NCI-H2081 treated with DMSO at 0.1 percent for 48 hours (cell line): ENCODE measurements at regions not wholly inside any gene's neighbourhood (a gene's known extent, or its start where the extent isn't known, plus 50 kb on each side); places are given as distances from the start of the nearest gene placed in this dataset.

Experiments used
- DNase-seq: peaks from one replicate; lab custom pipeline; 2025; lab: John Stamatoyannopoulos, UW

DNA sequence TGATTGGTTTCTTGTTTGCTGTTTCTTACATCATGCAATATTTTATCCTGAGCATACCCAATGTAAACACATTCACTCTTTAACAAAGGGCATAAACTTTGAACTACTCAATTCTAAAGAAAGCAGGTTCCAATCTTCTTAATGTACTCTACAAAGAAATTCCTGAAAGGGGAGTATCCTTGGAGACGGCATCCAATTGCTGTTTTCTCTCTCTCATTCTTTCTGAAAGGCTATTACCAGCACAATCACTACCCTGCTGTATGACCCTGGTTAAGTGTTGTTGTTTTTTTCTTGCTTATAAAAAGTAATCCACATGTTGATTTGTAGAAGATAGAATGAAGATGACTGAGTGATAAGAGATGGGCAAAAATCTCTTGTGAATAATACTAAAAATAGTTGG, 176.0 kb downstream of the ZNF365 start:
- no peak for DNase-seq

DNA sequence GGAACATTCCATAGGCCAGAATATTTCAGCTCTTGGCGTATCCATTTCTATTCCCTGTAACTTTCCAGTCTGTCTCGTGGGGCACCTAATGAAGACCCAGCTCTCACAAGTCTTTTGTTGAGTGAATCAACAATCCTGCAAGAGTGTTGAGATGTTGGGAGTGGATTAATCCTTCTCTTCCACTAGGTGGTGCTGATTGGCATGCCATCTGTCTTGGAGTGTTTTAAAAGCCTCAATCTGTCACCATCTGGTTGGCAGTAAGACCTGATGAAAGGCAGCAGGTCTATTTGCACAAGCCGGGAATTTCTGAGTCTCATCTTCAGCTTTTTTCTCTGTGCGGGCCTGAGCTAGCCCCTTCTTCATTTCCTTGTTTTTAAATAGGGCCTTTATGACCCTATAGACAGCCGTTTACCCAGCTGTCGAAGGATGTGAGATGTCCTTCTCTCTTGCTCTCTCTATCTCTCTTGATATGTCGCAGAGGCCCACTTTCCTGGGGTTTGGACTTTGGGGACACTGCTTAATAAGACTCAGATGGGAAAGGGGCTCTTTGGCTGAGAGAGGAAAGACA, 180.5 kb downstream of the ZNF365 start:
- no peak for DNase-seq

DNA sequence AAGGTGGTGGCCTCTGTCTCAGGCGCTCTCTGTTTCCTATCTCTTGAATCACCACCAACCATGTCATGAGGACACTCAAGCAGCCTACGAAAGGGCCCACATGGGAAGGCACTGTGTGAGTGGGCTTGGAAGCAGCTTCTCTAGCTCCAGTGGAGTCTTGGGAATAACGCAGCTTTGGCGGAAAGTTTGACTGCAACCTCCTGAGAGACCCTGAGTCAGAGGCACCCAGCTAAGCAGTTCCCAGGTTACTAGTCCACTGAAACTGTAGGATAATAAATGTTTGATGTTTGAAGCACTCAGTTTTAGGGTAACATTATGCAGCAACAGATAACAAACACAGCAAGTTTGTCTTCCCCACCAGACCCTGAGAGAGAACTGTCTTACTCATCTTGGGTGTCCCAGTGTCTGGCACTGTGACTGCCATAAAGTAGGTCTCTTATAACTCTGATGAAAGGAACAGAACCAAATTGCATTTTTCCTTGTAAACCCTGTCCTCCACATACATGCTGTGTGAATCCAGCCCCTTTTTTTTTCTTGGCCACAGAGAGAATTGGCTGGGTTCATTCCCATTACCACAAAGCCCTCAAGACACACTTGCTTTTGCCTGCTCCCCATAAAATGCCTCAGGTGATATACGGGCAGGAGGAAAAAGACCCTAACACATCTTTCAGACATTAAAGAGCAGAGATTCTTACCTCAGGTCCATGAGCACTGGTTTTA, 185.5 kb downstream of the ZNF365 start:
- DNase-seq = no peak

DNA sequence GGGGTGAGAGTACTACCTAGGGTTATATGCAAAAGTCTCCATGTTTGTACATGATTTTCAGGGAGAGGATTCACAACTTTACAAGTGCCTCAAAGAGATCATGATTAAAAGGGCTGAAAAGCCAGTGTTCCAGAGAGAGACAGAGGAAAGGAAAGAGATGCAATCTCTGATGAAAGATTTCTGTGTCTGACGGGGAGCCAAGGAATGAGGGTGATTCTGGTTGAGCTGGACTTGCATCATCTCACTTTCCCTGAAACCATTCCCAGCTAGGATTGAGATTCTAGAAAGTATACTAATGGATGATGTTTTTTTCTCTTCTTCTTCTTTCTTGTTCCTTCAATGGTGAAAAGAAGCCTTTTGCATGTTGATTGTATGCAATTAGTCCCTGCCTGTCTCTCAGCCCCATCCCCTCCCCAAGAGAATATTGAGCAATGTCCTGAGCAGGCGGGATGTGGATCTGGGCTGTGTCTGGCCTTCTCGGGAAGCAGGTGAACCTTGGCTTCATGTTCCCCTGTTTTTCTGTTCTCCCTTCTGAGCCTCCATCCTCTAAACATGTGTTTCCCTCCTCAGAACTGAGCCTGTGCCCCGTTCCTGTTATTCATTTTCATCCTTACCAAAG, 186.1 kb downstream of the ZNF365 start:
- DNase-seq = no peak

GRCh38 chr10:62561151-62561550, 187.0 kb downstream of the ZNF365 start:
- no peak for DNase-seq

DNA sequence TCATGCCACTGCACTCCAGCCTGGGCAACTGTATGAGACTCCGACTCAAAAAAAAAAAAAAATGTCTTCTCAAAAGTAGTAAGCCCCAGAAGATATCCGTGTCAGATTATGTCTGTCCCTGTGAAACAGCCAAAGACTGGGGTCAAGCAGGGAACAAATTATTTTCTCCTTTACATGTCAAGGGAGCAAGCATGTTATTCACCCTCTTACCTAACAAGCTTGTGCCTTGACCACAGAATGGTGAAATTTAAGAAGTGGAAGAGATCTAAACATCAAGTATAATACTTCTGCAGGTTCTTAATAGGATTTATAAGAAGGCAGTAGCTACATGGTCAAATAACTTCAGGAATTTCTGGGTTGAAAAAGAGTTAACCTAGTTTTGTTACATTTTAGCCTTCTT, 187.9 kb downstream of the ZNF365 start:
- no peak for DNase-seq

DNA sequence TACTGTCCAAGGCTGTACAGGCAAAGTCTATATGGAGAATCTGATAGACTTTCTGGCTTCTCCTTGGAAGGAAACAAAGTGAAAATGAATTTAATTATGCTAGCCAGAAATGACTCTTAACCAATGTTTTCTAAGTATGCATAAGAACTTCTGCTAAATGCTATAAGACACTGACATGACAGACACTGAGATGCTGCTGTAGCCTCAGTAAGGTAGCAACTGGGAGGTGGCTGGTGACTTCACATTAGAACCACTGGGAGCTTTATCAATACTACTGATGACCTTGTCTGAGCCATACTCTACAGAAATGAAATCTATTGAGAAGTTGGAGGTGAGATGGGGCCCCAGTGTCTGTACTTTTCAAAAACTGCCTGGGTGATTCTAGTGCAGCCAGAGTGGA, 188.6 kb downstream of the ZNF365 start:
- no peak for DNase-seq

DNA sequence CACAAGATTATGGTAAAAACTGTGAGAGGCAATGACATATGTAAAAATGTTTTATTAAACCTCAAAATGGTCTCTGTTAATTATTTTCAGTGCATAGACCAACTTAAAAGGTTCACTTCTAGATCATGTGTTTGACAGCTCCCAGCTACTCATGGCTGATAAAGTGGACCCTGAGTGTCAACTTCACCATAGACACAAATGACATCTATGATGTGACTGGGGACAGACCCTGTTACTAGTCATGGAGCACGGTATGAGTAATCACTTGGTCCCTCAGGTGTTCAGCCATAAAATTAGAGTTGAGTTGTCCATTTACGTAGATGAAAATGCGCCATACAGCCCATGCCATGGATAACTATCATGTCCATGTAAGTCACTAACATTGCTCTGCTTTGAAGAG, 199.8 kb downstream of the ZNF365 start:
- no peak for DNase-seq

DNA sequence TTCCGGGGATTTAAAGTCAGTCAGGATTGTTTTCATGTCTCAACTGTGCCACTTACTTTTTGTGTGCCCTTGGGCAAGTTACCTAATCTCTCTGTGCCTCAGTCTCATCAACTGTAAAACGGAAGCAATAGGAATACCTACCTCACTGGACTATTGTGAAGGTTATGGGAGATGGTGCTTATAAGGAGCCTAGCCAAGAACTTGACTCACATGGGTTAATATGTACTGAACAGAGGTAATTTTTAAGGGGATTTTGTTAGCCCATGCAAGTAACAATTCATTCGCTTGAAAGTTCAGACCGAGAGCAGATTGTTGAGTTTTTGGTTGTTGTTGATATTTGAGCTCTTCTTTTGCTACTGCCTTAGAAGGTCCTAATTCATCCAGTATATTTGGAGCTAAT, 202.9 kb downstream of the ZNF365 start:
- no peak for DNase-seq

DNA sequence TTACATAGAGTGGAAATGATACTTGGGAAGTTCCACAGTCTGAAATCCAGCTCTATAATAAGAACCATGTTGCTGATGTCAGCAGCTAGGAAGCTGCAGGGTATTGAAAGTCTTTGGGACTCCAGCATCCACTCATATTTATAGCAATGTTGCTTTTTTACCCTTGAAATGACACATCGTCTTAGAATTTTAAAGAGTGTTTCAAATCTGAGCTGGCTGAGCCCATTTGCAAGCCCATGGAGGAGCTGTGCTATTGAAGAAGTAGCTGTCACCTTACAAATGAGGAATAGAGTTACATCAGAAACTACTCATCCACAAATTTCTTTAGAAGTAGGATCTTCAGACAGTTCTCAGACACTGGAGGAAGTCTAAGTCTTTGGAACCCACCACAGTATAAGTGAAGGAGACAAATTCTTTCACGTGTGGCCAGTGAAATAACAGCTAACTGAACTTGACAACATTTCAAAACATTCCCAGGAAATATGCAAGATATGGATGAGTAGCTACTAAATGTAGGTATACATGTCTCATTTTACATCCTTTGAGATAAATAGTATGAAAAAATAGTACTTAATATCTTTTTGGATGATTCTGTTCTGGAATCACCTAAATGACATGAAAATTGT, 203.6 kb downstream of the ZNF365 start:
- DNase-seq = no peak

- no peak for DNase-seq
Observed at GRCh38 chr10:62578301-62578700, 204.1 kb downstream of the ZNF365 start.

GRCh38 chr10:62578916-62579315, 204.7 kb downstream of the ZNF365 start:
- no peak for DNase-seq

GRCh38 chr10:62580396-62580795, 206.2 kb downstream of the ZNF365 start:
- no peak for DNase-seq

- DNase-seq = no peak
Observed at GRCh38 chr10:62581351-62581750, 207.2 kb downstream of the ZNF365 start.

DNA sequence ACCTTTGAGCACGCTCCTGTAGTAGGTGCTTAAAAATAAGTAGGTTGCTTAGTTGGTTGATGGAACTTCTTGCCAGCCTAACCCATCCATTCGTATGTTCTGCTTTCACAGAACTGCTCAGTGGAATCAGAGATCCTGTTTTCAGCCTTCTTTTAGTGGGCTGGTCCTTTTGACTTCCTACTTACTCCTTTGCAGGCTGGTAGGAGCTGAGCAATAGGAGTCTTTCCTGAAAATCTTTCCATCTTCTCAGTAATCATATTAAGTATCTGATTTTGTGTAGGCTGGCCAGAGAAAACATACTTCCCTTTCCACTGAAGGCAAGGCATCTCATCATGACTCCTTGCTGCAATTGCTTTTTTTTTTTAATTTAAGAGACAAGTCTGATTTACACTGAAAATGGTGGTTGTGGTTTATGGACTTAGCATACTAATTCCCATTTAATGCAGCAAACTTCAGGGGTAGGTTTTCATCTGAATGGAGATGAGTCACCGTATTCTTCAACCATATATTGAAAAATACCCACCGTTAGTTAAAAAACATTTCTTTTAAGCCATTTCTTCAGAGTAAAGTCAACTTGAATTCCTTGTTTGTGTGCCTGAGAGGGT, 208.0 kb downstream of the ZNF365 start:
- no peak for DNase-seq

- DNase-seq = no peak
Observed at GRCh38 chr10:62582804-62583208, 208.6 kb downstream of the ZNF365 start.

DNA sequence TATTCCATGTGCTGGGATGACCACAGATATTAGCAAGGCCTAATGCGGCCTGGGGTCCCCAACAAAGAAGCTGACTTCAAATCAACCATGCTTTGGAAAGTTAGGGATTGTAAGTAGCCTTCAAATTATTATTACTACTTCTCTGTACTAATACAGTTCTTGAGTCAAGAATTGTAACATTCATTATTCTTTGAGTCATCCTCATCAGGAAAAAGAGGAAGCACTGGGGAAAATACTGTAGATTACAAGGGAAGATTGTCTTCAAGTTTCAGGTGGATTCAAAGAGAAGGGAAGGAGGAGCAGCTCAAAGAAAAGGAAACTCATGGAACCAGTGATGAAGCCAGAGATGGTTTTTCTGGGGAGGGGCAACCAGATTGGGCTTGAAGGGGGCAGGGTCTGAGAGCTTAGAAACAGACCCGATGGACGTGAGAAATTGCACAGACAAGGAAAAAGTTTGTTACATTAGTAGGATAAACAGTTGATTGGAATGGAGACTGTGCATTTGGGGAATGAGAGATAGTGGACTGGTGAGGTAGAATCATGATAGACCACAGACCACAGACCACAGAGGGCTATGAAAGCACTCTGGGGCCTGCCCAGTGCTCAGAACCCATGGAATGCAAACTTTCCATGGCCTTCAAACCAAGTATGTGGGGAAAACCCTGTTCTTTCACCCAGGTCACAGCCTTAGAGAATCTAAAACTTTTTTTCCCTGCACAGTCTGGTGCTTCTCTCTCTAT, 209.9 kb downstream of the ZNF365 start:
- no peak for DNase-seq

DNA sequence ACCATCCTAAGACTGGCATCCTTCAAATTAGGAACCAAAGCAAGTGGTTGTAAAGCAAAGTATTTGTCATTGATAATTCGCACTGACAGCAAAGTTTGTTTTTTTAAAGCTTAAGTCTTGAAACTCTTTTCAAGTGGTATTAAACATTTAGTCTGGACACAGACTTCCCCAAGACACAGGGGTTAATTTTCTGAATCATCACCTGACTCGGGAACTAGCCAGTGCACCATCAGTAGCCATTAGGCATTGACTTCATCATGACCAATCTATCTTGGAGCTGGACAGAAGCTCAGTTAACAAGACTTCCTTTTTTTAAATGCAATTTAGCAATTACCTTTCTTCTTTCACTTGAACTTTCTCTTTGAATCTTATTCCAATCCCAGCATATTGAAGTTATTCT, 210.6 kb downstream of the ZNF365 start:
- no peak for DNase-seq

- DNase-seq = no peak
Observed at GRCh38 chr10:62585211-62585775, 211.1 kb downstream of the ZNF365 start.

DNA sequence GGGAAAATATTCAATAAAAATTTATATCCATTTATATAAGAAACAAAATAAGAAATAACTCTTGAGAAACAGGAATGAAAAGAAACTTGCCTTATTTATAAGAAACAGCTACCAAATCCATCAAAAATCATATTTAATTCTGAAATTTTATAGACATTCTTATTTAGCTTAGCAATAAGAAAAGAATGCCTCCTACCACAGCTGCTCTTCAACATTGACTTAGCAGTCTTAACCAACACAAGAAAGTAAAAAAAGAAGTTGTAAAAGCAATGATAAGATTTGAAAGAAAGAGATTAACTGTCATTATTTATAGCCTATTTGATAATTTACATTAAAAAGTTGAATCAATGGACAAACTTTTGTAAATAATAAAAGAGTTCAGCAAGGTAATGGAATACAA, 212.8 kb downstream of the ZNF365 start:
- no peak for DNase-seq

- no peak for DNase-seq
Observed at GRCh38 chr10:62588116-62588515, 213.9 kb downstream of the ZNF365 start.

- no peak for DNase-seq
Observed at GRCh38 chr10:62589689-62590088, 214.8 kb upstream of the ADO start.
